HG03039 (cell line): ENCODE measurements at regions not wholly inside any gene's neighbourhood (a gene's known extent, or its start where the extent isn't known, plus 50 kb on each side); places are given as distances from the start of the nearest gene placed in this dataset.
"Not testable (repeated sequence)": the region's sequence is repeated elsewhere in the genome, so short reads cannot be mapped to it uniquely, and the experiment has no call there.

Experiments
- ATAC-seq: cut with Tn5 transposase; IDR thresholded peaks from one replicate; pipeline ENCODE4 v1.9.1; 2021; ENCODE audit warnings: mild to moderate bottlenecking, moderate library complexity; ENCODE audit not compliant: unreplicated experiment

DNA sequence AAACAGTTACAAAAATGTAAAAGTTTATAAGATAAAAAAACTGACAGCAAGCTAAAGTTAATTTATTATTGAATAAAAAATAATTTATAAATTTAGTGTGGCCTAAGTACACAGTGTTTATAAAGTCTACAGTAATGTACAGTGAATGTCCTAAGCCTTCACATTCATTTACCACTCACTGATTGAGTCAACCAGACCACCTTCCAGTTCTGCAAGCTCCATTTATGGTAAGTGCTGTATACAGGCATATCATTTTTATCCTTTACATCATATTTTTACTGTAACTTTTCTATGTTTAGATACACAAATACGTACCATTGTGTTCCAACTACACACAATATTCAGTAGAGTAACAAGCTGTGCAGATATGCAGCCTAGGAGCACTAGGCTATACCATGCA lies 184.2 kb upstream of the LRATD1 start:
- ATAC-seq: no peak

GRCh38 chr2:14451312-14451711 lies 181.2 kb upstream of the LRATD1 start:
- no peak for ATAC-seq

DNA sequence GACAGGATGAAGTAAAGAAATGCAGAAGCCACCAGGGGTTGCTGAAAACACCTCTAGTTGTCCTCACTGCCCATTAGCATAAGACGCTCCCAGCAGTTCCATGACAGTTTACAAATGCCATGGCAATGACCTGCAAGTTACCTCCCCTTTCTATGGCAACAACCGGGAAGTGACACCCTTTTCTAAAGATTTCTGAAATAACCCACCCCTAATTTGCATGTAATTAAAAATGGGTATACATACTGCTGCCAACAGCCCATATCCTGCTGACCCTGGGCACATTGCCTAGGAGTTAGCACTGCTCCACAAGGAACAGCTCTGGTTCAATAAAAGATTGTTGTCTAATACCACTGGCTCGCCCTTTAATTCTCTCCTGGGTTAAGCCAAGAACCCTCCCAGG lies 178.3 kb upstream of the LRATD1 start:
- no peak for ATAC-seq

DNA sequence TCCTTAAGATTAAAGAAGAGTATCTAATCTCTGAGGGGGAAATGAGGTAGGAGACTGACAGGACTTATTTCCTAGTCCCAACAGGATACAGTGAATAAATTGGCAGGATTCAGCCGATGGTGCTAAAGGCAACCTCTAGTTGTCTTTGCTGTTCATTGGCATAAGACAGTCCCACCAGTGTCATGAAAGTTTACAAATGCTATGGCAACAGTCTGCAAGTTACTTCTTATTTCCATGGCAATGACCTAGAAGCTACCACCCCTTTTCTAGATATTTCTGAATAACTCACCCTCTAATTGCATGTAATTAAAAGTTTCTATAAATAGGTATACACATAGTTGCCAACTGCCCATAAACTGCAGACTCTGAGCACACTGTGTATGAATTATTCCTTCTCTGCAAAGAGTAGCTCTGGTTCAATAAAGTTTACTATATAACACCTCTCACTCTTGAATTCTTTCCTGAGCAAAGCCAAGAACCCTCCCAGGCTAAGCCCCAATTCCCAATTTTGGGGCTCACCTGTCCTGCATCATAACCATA lies 172.7 kb upstream of the LRATD1 start:
- no peak for ATAC-seq

DNA sequence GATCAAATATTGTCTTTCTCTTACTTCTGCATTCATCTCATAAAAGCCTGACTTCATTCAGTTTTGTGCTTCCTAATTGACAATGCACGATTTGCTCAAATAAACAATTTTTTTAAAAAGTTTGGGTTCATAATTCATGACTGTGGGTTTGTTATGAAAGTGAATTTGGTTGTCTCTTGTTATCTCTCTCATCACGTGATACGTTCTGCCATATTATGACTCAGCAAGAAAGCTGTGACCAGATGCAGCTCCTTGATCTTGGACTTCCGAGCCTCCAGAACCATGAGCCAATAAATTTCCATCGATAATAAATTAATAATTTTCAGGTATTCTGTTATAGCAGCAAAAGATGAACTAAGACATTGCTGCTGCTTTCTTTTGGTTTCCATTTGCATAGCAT lies 156.5 kb upstream of the LRATD1 start:
- ATAC-seq: no peak

- ATAC-seq: no peak
Observed at GRCh38 chr2:14479486-14479885, 153.0 kb upstream of the LRATD1 start.

- ATAC-seq: no peak
Observed at GRCh38 chr2:14480120-14480519, 152.4 kb upstream of the LRATD1 start.

GRCh38 chr2:14480906-14481305 lies 151.6 kb upstream of the LRATD1 start:
- no peak for ATAC-seq

- ATAC-seq: no peak
Observed at GRCh38 chr2:14492920-14493503, 139.5 kb upstream of the LRATD1 start.

DNA sequence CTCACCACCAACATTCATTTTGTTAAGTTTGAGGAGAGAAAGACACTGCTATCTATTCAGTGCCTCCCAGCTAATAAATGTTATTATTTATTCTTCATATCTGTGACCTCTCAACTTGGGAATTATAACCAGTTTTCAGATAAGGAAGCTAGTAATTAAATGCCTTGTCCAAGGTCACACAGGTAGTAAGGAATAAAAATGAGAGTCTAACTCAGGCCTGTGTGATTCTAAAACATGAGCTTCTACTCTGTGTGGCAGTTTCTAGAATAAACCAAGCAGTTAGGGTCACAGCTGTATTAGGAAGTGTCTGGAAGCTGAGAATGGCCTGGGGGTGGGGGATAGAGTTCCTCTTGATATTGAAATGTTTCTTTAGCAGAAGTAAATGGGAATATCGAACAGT lies 137.8 kb upstream of the LRATD1 start:
- no peak for ATAC-seq

DNA sequence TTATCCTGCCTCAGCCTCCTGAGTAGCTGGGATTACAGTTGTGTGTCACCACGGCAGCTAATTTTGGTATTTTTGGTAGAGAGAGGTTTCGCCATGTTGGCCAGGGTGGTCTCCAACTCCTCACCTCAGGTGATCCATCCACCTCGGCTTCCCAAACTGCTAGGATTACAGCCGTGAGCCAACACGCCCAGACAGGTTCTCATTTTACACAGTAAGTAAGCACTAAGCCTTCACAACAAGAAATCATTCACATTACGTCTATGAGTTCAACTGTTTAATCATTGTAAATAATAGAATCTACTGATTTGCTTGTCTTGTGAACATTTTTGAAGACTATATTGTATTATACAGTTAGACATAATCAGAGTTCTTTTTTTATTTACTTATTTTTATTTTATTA lies 131.5 kb upstream of the LRATD1 start:
- ATAC-seq: no peak

DNA sequence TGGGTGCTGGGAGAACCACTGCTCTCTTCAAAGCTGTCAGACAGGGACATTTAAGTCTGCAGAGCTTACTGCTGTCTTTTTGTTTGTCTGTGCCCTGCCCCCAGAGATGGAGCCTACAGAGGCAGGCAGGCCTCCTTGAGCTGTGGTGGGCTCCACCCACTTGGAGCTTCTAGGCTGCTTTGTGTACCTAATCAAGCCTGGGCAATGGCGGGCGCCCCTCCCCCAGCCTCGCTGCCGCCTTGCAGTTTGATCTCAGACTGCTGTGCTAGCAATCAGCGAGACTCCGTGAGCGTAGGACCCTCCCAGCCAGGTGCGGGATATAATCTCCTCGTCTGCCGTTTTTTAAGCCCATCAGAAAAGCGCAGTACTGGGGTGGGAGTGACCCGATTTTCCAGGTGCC lies 125.6 kb upstream of the LRATD1 start:
- not testable (repeated sequence) for ATAC-seq

GRCh38 chr2:14511541-14511940 lies 121.0 kb upstream of the LRATD1 start:
- ATAC-seq: no peak

- ATAC-seq: no peak
Observed at GRCh38 chr2:14513903-14514302, 118.6 kb upstream of the LRATD1 start.

DNA sequence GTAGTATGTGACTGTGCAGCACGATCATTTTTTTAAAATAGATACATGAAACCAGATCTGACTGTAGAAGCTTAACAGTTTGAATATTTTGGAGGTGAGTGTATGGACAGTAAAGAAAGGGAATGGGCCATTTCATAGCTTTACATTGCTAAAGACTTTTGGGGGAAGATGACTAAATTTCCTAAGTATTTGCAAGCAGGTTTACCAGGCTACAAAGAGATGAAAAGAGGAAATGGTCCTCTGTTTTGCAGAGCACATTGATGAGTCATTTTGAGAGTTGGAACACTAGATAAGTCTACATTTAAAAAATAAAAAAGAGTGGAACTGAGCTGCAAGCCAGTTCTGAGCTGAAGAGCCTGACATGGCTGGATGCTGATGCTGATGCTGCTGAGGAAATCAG lies 115.7 kb upstream of the LRATD1 start:
- ATAC-seq: no peak

GRCh38 chr2:14517731-14518130 lies 114.8 kb upstream of the LRATD1 start:
- no peak for ATAC-seq

DNA sequence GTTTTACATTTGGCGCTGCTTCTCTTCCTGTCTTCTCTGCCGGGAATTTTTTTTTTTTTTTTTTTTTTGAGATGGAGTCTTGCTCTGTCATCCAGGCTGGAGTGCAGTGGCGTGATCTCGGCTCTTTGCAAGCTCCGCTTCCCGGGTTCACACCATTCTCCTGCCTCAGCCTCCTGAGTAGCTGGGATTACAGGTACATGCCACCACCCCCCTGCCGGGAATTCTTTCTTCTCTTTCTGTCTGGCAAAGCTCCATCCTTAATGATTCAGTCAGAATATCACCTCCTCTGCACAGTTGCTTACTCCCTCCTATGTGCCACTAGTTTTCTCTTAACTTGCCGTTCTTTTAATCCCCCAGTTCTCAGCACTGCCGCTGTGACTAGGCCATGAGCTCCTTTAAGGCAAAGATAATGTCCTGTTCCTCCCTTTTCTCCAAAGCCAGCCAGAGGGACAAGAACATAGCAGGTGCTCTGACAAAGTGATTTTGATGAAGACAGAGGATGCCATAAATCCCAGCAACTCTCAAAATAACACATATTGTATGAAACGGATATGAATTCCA lies 112.1 kb upstream of the LRATD1 start:
- ATAC-seq: no peak

DNA sequence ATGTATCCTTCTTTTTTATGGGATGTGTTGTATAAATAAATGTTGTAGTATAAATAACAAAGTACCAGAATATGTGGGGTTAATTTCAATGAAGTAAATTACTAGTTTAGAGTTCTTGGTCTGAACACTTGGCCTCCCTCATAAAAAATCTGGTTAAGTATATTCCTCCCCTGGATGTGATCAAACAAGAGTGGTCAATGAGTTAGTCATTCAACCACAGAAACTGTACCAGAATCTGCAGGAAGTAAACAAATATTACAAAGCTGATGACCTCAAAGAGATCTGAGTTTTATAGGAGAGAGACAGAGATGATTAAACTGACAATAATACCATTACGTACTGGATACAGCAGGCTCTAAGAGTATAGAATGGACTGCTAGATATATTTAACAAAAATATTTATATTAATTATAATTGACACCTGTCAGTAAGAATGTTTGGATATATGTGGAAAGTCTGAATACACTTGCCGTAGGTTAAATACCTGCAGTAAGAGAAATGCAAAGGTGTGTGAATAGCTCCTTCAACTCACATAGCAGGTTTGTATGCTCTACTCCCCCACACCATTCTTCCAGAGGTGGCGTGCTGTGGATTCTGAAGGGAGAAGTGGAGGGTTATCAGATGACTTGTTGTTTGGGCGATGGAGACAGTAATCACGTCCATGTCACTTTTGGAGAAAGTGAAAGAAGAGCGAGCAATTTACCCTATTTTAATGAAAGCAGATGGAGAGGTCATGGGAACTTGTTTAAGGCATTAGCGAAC lies 108.3 kb upstream of the LRATD1 start:
- ATAC-seq: no peak

- ATAC-seq: no peak
Observed at GRCh38 chr2:14524803-14525080, 107.8 kb upstream of the LRATD1 start.

DNA sequence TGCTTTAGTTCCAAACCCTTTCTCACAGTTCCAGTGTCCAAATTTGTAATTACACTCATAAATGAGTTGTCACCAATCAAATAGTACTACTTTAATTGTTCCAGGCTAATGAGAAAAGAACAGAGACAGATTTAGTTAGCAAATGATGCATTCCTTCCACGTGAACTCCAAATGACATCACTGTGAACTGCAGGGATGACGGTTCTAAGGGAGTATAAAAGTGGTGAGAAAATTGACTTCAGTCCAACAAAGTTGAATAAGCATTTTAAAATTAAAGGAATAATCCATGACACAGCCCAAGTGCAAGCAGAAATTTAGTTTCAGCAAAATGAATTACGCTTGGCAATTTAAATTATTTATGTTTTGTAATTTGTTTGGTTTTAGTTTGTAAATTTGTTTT lies 102.0 kb upstream of the LRATD1 start:
- ATAC-seq: no peak

- no peak for ATAC-seq
Observed at GRCh38 chr2:14533131-14533757, 99.3 kb upstream of the LRATD1 start.

- ATAC-seq: no peak
Observed at GRCh38 chr2:14535156-14535555, 97.4 kb upstream of the LRATD1 start.
